BLaER1 (cell line): ENCODE measurements at regions not wholly inside any gene's neighbourhood (a gene's known extent, or its start where the extent isn't known, plus 50 kb on each side); places are given as distances from the start of the nearest gene placed in this dataset.
"Not testable (repeated sequence)": the region's sequence is repeated elsewhere in the genome, so short reads cannot be mapped to it uniquely, and the experiment has no call there.

Source experiments
- H3K27ac ChIP-seq: shearing (Covaris generic); formaldehyde crosslinking; 2 replicates; pipeline ENCODE4 v1.8.1; 2022
- H3K27me3 ChIP-seq: shearing (Covaris generic); formaldehyde crosslinking; 2 replicates; pipeline ENCODE4 v1.8.1; 2022
- H3K36me3 ChIP-seq: shearing (Covaris generic); formaldehyde crosslinking; 2 replicates; pipeline ENCODE4 v1.8.1; 2022
- H3K4me1 ChIP-seq: shearing (Covaris generic); formaldehyde crosslinking; 2 replicates; pipeline ENCODE4 v1.8.1; 2022
- H3K4me2 ChIP-seq: shearing (Covaris generic); formaldehyde crosslinking; 2 replicates; pipeline ENCODE4 v1.8.1; 2022
- H3K4me3 ChIP-seq: shearing (Covaris generic); formaldehyde crosslinking; 2 replicates; pipeline ENCODE4 v1.8.1; 2022
- H3K9ac ChIP-seq: shearing (Covaris generic); formaldehyde crosslinking; 2 replicates; pipeline ENCODE4 v1.8.1; 2022
- H3K9me3 ChIP-seq: shearing (Covaris generic); formaldehyde crosslinking; 2 replicates; pipeline ENCODE4 v1.8.1; 2022
- H4K20me1 ChIP-seq: shearing (Covaris generic); formaldehyde crosslinking; 2 replicates; pipeline ENCODE4 v1.8.1; 2022
- Cebpa-rat ChIP-seq: shearing (Covaris generic); IDR thresholded peaks from 2 replicates; pipeline ENCODE4 v1.8.1; 2022

- Histone ChIP-seq H3K4me2 (no peak overlapping the region), H3K27ac (no peak overlapping the region), H4K20me1 (no peaks in the 10 kb centered on the region), H3K36me3 (no peaks in the 10 kb centered on the region), H3K4me1 (no peaks in the 10 kb centered on the region), H3K9ac (no peak overlapping the region), H3K4me3 (no peak overlapping the region), H3K9me3 (no peaks in the 10 kb centered on the region), H3K27me3 (no peaks in the 10 kb centered on the region)
- no peak for TF ChIP-seq Cebpa-rat
Measured at GRCh38 chr2:192645811-192646598, 451.3 kb upstream of the TMEFF2 start.

DNA sequence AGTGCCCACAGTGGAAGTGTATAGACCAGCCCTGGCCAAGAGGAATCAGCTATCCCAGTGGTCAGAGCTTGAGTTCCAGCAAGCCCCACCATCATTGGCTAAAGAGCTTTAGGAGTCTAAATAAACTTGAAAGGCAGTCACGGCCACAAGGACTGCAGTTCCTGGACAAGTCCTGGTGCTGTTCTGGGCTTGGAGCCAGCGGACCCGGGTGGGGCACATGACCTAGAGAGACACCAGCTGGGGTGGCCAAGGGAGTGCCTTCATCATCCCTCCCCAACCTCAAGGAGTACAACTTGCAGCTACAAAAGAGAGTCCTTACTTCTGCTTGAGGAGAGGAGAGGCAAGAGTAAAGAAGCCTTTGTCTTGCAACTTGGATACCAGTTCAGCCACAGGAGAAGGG is 439.8 kb upstream of the TMEFF2 start:
- H3K4me3 ChIP-seq: no peak overlapping the region
- no peaks in the 10 kb centered on the region for H3K9me3 ChIP-seq
- no peaks in the 10 kb centered on the region for H4K20me1 ChIP-seq
- no peak overlapping the region for H3K27ac ChIP-seq
- no peak for TF ChIP-seq Cebpa-rat
- no peak overlapping the region for H3K9ac ChIP-seq
- no peaks in the 10 kb centered on the region for H3K27me3 ChIP-seq
- H3K4me1 ChIP-seq: no peaks in the 10 kb centered on the region
- H3K4me2 ChIP-seq: no peak overlapping the region
- H3K36me3 ChIP-seq: no peaks in the 10 kb centered on the region

DNA sequence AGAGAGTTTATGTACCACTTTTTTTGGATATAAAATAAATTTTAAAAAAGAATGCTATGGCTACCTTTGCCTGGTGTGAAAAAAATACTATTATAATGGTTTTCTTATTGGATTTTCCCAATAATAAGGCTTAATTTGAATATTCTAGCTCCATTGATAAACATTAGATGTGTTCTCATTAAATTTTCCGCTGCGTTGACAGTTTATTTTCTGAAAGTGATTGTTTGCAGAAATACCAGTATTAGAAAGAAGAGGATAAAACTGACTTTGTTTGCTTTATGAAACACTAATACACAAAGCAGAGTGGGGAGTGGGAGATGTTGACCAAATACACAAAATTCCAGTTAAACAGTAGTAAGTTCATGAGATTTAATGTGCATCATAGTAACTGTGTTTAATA is 433.3 kb upstream of the TMEFF2 start:
- no peaks in the 10 kb centered on the region for H3K4me1 ChIP-seq
- H3K27me3 ChIP-seq: no peaks in the 10 kb centered on the region
- no peak overlapping the region for H3K9ac ChIP-seq
- H3K4me2 ChIP-seq: no peak overlapping the region
- H3K9me3 ChIP-seq: no peaks in the 10 kb centered on the region
- H4K20me1 ChIP-seq: no peaks in the 10 kb centered on the region
- H3K36me3 ChIP-seq: no peaks in the 10 kb centered on the region
- no peak for TF ChIP-seq Cebpa-rat
- no peak overlapping the region for H3K27ac ChIP-seq
- H3K4me3 ChIP-seq: no peak overlapping the region

GRCh38 chr2:192615105-192615504 is 420.4 kb upstream of the TMEFF2 start:
- no peak overlapping the region for H3K27ac ChIP-seq
- H3K4me3 ChIP-seq: no peak overlapping the region
- no peaks in the 10 kb centered on the region for H3K36me3 ChIP-seq
- no peak overlapping the region for H3K4me2 ChIP-seq
- no peaks in the 10 kb centered on the region for H3K27me3 ChIP-seq
- no peaks in the 10 kb centered on the region for H3K9me3 ChIP-seq
- H3K4me1 ChIP-seq: peaks cover 17% of the 10 kb centered on the region
- no peaks in the 10 kb centered on the region for H4K20me1 ChIP-seq
- TF ChIP-seq Cebpa-rat: no peak
- H3K9ac ChIP-seq: no peak overlapping the region

DNA sequence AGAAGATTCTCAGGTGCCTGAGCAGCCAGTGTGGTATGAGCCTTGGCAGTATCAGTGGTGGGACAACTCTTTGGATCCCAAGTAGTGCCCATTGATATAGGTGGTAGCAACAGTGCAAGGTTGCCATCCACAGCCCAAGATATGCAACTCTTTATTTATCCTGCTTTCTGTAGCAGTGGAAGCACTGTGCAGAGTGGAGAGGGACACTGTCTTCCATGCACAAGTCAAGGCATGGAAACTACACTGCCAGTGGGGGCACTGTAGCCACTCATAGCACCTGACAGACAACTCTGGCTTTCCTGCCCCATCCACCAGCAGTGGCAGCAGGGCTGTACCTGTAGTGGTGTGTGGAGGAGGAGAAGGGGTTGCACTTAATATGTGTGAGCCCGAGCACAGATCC is 409.6 kb upstream of the TMEFF2 start:
- Histone ChIP-seq H3K4me1 (no peaks in the 10 kb centered on the region), H3K9me3 (peaks cover 25% of the 10 kb centered on the region), H3K27me3 (no peaks in the 10 kb centered on the region), H3K27ac (no peak overlapping the region), H3K4me3 (no peak overlapping the region), H3K36me3 (no peaks in the 10 kb centered on the region), H3K4me2 (no peak overlapping the region), H3K9ac (no peak overlapping the region), H4K20me1 (no peaks in the 10 kb centered on the region)
- no peak for TF ChIP-seq Cebpa-rat

- not testable (repeated sequence) for H4K20me1 ChIP-seq, H3K4me2 ChIP-seq, H3K36me3 ChIP-seq, H3K9ac ChIP-seq, H3K27me3 ChIP-seq, H3K27ac ChIP-seq, H3K4me3 ChIP-seq, H3K4me1 ChIP-seq
- peaks cover 14% of the 10 kb centered on the region; the same call in 1 of the 2 replicates for H3K9me3 ChIP-seq
Measured at GRCh38 chr2:192598649-192599048, 403.9 kb upstream of the TMEFF2 start.

- Histone ChIP-seq H3K4me3 (no peak overlapping the region), H3K9me3 (no peaks in the 10 kb centered on the region), H3K9ac (no peak overlapping the region), H3K27me3 (no peaks in the 10 kb centered on the region), H3K36me3 (no peaks in the 10 kb centered on the region), H4K20me1 (no peaks in the 10 kb centered on the region), H3K27ac (no peak overlapping the region), H3K4me1 (no peaks in the 10 kb centered on the region), H3K4me2 (no peak overlapping the region)
- TF ChIP-seq Cebpa-rat: no peak
Measured at GRCh38 chr2:192593561-192593960, 398.8 kb upstream of the TMEFF2 start.

- H3K27me3 ChIP-seq: no peaks in the 10 kb centered on the region
- H3K4me3 ChIP-seq: no peak overlapping the region
- no peak overlapping the region for H3K27ac ChIP-seq
Measured at GRCh38 chr2:192591617-192592016, 396.9 kb upstream of the TMEFF2 start.

GRCh38 chr2:192585418-192585817 is 390.7 kb upstream of the TMEFF2 start:
- Histone ChIP-seq H3K4me3 (no peak overlapping the region), H3K4me2 (no peak overlapping the region)
- TF ChIP-seq Cebpa-rat: no peak

More at GRCh38 chr2:192591617-192592016, 396.9 kb upstream of the TMEFF2 start:
- TF ChIP-seq Cebpa-rat: no peak
- Histone ChIP-seq H4K20me1 (no peaks in the 10 kb centered on the region), H3K9me3 (no peaks in the 10 kb centered on the region), H3K4me1 (no peaks in the 10 kb centered on the region), H3K9ac (no peak overlapping the region), H3K36me3 (no peaks in the 10 kb centered on the region), H3K4me2 (no peak overlapping the region)

GRCh38 chr2:192584976-192585375 is 390.2 kb upstream of the TMEFF2 start:
- no peak for TF ChIP-seq Cebpa-rat
- no peak overlapping the region for H3K4me3 ChIP-seq
- H3K4me1 ChIP-seq: no peaks in the 10 kb centered on the region
- H3K4me2 ChIP-seq: no peak overlapping the region
- no peaks in the 10 kb centered on the region for H3K9me3 ChIP-seq
- H3K9ac ChIP-seq: no peak overlapping the region
- H4K20me1 ChIP-seq: no peaks in the 10 kb centered on the region
- no peaks in the 10 kb centered on the region for H3K36me3 ChIP-seq
- H3K27ac ChIP-seq: no peak overlapping the region
- H3K27me3 ChIP-seq: no peaks in the 10 kb centered on the region

More at GRCh38 chr2:192585418-192585817, 390.7 kb upstream of the TMEFF2 start:
- no peaks in the 10 kb centered on the region for H3K36me3 ChIP-seq
- no peaks in the 10 kb centered on the region for H3K4me1 ChIP-seq
- no peak overlapping the region for H3K9ac ChIP-seq
- H3K27me3 ChIP-seq: no peaks in the 10 kb centered on the region
- no peaks in the 10 kb centered on the region for H4K20me1 ChIP-seq
- no peaks in the 10 kb centered on the region for H3K9me3 ChIP-seq
- no peak overlapping the region for H3K27ac ChIP-seq
